Stimulated activated CD4-positive, alpha-beta T cell treated with anti-CD3 and anti-CD28 coated beads, Interleukin-2, amount 100 ng/mL, for 48 hours (primary cell): ENCODE measurements at regions not wholly inside any gene's neighbourhood (a gene's known extent, or its start where the extent isn't known, plus 50 kb on each side); places are given as distances from the start of the nearest gene placed in this dataset.
"Not testable (repeated sequence)": the region's sequence is repeated elsewhere in the genome, so short reads cannot be mapped to it uniquely, and the experiment has no call there.

Source experiments
- DNase-seq, 2 donors: peaks; one replicate each; pipeline ENCODE4 v3.0.0-alpha.2; 2020

DNA sequence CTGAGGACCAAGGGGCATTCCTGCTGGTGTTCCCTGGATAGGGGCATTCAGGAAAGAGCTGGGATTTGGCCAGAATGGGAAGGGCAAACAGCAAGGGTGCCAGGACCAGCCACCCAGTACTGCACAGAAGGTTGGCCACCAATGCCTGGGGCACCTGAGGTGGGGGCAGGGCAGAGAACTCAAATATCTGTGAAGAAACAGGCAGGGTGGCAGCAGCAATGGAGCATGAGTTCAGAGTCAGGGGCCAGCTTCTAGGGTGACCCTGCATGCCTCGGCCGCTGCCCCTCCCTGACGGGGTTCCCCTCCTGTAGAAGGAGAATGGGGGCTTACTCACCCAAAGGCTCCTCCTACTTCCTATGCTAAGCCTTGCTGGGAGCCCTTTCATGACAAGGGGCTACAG is 79.3 kb upstream of the SHANK2 start:
- DNase-seq, result no peak

DNA sequence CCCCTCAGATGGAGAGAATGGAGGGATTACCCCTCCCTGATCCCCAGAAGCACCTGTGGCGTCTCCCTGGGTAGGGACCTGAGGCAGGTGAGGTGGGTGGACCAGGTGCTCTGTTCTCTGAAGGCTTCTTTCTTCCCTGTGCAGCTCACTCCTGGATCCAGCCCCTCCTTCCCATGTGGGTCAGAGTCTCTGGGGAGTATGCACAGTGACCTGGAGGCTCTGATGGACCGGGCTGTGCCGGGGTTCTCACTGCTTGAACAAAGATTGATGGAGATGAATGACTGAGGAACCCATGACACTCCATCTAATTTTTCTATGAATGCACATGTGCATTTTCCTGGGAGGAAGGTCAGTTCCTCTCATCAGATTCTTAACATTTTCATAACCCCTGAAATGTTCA is 78.6 kb upstream of the SHANK2 start:
- no peak for DNase-seq

DNA sequence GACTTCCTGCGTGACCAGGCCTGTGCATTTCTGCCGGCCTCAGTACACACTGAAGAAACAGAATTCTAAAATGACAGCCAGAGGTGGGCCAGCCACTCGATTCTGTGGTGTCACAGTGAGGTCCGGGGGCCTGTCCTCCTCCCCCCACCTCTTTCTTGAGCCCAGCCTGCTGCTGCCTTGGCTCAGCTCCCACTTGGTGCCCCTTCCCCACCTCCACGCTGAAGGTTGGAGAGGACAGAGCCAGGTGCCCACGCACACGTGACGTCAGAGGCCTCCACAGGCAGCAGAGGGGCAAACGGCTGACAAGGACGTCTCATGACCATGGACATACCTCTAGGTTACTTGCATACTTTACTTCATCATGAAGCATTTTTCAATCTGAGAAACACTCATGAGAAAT is 78.0 kb upstream of the SHANK2 start:
- DNase-seq, result no peak

DNA sequence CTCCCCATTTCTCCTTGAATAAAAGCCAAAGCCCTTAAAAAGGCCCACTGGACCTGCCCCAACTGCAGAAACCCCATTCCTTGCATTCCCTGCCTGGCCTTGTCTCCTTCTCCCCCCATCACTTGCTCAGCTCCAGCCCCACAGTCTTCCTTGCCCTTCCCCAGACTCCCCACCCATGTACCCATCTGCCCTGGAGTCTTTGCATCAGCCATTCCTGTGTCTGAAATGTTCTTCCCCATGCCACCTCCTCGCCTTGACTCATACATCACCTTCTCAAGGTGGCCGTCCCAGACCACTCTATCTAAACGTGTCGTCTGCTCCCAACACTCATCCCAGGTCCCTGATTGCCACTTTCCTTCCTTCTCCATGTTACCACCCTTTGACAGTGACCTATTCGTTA is 77.4 kb upstream of the SHANK2 start:
- no peak for DNase-seq

GRCh38 chr11:71329165-71329510 is 76.8 kb upstream of the SHANK2 start:
- DNase-seq, result no peak

DNA sequence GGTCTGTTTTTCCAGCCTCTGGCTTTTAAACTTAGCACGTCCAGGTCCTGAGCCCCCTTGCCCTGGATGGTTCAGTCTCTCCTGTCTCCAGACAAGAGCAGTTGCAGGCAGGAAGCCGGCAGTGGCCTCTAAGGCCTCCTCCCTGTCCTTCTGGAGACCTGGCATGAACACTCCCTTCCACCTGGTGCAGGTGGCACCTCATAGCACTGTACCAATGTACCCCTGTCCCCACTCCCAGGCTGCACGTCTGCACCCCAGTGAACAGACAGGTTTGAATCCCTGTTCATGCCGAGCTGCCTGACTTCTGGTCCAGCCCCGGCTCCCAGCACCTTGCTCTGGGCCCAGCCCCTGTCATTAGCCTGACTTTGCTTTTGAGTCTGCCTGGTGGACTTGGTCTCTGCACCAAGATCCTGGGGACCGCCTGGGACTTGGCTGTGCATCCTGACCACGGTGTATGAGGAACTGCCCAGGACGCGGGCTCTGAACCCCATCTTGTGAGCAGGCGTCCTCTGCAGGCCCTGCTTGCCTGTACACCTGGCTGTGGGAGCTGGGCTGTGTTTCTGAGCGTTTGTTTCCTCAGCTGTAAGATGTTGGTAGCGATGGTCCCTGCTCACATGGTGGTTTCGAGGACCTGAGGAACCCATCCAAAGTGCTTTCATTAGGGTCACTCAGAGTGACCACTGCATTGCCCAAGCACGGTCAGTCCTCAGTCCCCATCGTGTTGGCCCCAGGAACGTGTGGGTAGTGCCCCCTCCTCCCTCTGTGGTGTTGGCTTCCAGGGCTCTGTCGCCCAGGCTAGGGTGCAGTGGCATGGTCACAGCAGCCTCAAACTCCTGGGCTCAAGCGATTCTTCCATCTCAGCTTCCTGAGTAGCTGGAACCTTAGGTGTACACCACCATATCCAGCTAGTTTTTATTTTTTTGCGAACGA is 75.0 kb upstream of the SHANK2 start:
- no peak for DNase-seq

- no peak for DNase-seq
Measured at GRCh38 chr11:71326328-71326940, 74.1 kb upstream of the SHANK2 start.

DNA sequence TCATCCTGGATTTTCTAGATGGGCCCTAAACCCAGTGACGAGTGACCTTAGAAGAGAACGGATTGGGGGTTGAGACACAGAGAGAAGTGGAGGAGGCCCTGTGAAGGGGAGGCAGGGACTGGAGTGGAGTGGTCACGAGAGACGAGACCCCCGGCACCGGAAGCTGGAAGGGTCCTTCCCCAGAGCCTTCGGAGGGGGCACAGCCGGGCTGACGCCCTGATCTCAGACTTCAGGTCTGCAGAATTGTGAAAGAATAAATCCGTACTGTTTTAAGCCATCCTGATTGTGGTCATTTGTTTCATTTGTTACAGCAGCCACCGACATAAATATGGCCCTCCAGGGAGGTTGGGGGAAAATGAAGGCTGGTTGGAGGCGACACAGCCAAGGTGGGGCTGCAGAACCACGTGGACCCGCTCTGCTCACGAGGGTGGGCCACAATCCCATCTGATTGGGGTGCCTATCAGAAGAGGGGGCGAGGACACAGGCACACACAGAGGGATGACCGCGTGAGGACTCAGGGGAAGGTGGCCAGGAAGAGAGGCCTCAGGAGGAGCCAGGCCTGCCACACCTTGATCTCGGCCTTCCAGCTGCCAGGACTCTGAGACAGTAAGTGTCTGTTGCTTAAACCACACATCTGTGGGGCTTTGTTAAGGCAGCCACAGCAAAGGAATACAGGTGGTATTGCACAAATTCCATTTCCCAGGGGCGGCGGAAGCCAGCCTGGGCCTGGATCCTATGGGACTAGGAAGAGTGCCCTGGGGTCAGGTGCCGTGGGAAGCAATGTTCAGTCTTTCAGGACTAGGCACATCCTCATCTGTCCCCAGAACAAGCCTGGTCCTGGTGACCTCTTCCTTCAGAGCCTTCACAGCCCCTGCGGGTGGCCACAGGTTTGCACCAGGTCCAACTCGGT is 73.3 kb upstream of the SHANK2 start:
- DNase-seq, result no peak

- DNase-seq, result no peak
Measured at GRCh38 chr11:71324788-71325417, 72.5 kb upstream of the SHANK2 start.

DNA sequence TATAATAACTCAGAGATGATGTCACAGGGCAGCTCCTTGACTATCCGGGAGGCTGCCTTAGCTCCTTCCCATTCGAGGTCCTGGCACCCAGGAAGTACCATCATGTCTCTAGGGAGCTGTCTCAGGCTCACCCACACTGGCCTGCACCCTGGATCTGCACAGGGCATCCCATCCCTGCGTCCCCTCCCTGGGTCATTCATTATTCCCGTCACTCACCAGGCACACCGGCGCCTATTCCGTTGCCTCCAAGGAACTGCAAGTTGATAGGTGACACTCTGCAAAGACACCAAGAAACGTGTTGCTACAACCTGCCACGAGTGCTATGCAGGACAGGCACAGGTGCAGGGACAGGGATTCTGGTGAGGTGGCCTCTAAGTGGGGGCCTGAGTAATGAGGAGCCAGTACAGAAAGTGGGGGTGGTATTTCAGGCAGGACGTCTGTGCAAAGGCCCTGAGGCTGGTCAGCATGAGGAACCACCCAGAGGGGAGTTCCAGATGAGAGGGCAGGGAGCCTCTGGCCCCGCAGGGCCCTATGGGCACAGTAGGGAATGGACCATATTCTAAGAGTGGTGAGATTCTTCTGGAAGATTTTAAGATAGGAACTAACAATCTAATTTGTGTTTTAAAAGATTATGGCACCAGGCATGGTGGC is 71.6 kb upstream of the SHANK2 start:
- DNase-seq, result no peak

- DNase-seq, result no peak
Measured at GRCh38 chr11:71322861-71323582, 70.6 kb upstream of the SHANK2 start.

DNA sequence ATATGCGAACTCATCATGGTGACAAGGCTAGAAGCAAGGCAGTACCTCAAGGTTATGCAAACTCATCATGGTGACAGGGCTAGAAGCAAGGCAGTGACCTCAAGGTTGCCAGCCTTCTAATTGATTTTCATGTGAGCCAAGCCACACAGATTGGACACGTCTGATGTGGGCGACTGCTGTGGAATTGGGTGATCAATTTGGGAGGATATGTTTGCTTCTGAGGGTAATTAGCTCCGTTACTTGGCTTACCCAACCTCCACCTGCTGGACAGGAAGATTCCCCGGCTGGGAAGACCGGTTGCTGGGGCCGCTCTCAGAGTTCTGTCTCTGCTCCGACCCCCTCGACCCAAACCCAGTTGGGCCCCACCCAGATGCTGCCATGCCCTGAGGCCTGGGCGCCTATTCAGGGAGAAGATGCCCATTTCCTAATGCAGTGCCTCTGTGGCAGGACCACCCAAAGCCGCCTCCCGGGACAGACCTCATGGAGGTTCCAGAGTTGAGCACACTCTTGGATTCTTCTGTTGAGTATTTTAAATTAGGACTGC is 69.9 kb upstream of the SHANK2 start:
- no peak for DNase-seq

DNA sequence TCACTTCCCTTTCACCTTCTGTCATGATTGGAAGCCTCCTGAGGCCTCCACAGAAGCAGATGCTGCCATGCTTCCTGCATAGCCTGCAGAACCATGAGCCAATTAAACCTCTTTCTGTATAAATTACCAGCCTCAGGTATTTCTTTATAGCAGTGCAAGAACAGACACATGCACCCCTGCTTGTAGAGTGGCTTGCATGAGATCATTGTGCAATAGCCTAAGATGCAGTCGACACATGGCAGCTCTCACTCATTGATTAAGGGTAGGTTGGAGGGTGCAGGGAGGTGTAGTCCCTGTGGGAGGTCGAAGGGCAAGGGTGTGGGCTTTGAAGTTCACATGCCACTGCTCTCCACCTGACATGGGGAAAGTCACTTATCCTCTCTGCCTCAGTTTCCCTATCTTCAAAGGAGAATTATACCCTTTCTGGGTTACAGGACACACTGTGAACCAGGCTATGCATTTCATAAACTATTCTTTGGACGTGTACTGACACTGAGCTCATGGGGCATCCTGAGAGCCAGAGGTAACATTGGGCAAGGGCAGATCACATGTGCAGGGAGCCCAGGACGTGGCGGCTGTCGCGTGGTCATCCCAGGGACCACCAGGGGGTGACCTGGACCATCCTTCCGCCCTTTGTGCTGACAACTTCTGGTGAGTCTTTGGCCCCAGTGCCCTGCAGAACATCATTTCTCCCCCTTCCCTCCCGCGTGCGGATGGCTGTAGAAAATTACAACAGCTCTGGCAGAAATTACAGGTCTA is 69.2 kb upstream of the SHANK2 start:
- DNase-seq, result no peak

DNA sequence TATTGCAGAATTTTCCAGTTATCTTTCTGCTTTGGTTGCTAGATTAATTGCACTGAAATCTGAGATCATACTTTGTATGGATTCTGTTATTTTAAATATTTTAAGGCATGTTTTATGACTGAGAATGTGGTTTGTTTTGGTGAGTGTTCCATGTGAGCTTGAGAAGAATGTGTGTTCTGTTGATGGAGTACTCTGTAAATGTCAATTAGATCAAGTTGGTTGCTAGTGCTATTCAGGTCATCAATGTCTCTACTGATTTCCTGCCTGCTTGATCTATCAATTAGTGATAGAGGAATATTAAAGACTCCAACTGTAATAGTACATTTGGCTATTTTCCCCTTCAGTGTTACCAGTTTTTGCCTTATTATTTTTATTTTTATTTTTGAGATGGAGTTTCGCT is 64.3 kb upstream of the SHANK2 start:
- no peak for DNase-seq

DNA sequence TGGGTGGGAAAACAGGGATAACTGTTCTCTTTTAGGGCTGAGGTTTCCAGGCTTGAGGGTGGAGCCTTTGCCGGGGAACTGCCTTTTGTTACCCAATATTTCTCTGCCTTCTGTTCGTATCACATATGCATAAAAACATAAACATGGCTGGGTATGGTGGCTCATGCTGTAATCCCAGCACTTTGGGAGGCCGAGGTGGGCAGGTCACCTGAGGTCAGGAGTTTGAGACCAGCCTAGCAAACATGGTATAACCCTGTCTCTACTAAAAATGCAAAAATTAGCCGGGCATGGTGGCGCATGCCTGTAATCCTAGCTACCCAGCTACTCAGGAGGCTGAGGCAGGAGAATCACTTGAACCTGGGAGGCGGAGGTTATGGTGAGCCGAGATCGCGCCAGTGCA is 60.2 kb upstream of the SHANK2 start:
- DNase-seq, result not testable (repeated sequence)

DNA sequence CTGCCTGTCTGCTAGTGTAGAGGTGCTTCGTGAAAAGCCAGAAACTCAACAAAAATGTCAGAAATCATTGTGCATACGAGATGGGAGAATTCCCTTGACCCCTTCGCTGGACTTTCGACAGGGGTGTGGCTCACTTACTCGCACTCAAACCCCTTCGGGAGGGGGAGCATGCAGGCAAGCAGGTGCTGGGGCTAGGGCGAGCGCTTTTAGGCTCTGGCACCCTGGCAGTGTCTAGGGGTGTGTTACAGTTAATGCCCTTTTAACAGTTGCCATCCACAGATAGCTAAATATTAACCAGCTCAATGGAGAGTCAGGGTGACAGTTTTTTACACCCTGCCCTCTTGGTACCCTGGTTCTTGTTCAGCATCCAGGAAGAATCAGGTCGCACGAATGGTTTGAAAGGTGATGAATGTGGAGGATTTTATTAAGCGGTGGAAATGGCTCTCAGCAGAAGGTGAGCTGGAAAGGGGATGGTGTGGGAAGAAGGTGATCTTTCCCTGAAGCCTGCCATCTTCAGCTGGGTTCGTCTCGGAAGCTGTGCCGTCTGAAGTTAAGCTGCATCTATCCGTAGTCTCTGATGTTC is 59.6 kb upstream of the SHANK2 start:
- DNase-seq, result no peak

DNA sequence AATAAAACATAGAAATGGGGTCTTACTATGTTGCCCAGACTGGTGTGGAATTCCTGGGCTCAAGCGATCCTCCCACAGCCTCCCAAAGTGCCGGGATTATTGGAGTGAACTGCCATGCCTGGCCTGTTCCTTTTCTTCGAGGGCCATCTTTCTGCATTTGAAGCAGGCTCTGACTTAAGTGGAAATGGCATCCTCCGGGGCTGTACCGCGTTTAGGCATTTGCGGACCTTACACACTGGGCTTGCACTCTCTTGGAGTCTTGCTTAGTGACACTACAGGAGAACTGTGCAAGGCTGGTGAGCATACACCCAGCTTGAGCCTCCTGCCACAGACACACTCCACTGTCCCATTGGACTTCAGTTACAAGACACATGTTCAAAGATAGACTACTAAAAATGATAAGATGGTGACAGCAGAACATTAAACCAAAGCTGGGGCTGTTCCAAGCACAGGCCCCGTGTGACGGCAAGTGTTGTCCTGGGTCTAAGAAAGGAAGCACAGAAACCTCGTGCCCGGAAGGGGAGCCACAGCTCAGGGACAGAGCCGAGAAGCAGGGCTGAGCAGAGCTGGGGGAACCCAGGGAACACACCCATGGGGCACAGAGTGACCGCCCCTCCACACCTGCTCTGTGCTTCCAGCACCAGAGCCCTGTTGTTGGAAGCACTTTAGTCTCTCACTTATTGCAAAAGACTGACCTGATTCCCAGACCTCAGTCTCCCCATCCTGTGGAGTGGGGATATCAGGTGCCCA is 59.0 kb upstream of the SHANK2 start:
- DNase-seq, result no peak

GRCh38 chr11:71310184-71310583 is 57.8 kb upstream of the SHANK2 start:
- DNase-seq, result no peak

- no peak for DNase-seq
Measured at GRCh38 chr11:71309611-71310010, 57.2 kb upstream of the SHANK2 start.

DNA sequence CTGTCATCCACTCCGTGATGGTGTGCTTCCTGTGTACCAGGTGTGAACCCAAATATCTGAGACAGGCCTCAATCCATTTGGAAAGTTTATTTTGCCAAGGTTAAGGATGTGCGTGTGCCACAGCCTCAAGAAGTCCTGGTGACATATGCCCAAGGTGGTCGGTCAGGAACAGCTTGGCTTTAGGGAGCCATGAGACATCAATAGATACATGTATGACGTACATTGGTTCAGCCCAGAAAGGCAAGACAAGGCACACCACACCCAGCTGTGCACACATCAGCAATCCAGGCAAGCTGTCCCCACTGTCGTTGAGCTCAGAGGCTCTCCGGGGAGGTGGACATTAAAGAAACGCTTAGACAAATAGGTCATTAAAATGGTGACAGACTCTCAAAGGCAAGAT is 56.8 kb upstream of the SHANK2 start:
- DNase-seq, result no peak
